HG03139 (cell line): ENCODE measurements at regions not wholly inside any gene's neighbourhood (a gene's known extent, or its start where the extent isn't known, plus 50 kb on each side); places are given as distances from the start of the nearest gene placed in this dataset.

Experiments
- ATAC-seq: cut with Tn5 transposase; IDR thresholded peaks from one replicate; pipeline ENCODE4 v1.9.1; 2021; ENCODE audit not compliant: unreplicated experiment

- no peak for ATAC-seq
Observed at GRCh38 chr5:92904021-92904420, 677.0 kb downstream of the NR2F1-AS1 start.

- no peak for ATAC-seq
Observed at GRCh38 chr5:92899611-92900010, 681.4 kb downstream of the NR2F1-AS1 start.

DNA sequence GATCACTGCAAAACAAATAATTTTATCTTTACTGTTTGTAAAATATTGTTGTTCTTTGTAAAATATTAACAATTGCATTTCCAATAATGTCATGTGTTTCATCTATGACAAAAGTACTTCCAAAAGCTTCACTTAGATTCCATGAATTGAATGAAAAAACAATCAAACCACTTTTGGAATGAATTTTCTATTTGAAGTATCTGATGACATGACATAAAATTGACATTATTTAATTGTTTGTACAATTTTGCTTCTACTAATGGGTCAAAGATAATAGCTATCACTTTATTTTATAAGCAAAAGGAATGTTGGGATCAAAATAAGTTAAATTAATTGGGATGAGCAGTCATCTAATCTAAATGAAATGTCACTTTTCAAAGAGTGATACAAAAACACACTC, 684.3 kb downstream of the NR2F1-AS1 start:
- no peak for ATAC-seq

- no peak for ATAC-seq
Observed at GRCh38 chr5:92890841-92891244, 690.2 kb downstream of the NR2F1-AS1 start.

DNA sequence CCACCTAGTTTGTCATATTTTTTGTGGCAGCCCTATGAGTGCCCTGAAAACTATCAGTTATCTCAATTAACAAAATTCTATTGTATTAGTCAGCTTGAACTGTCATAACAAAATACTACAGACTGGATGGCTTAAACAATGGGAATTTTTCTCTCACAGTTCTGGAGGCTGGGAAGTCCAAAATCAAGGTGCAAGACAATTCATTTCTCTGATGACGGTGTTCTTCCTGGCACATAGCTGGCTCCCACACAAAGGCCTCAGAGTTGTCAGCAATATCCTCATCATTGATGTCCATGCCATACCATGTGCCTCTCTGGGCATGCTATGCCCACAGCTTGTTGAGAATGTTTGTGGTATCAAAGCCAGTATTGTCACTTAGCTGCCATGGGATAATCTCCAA, 691.9 kb downstream of the NR2F1-AS1 start:
- no peak for ATAC-seq

- no peak for ATAC-seq
Observed at GRCh38 chr5:92887254-92887653, 693.8 kb downstream of the NR2F1-AS1 start.

- ATAC-seq = no peak
Observed at GRCh38 chr5:92886751-92887150, 694.3 kb downstream of the NR2F1-AS1 start.

DNA sequence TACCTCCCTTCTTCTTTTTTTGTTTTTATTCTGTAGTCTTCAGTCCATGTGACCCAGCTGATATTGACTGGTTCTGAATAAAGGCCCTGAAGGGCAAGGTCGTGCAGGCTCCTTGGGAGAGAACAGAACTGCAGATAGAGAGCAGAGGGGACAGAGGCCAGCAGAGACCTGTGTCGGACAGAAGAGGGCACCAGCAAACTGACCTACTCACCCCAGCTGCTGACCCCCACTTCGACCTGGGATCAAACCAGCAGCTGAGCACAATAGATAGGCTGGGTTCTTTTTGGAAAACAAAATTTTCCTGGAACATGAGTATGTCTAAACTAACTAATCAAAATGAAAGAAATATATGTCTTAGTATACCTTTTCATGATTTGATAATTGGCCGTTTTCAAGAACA, 695.1 kb downstream of the NR2F1-AS1 start:
- ATAC-seq = no peak

DNA sequence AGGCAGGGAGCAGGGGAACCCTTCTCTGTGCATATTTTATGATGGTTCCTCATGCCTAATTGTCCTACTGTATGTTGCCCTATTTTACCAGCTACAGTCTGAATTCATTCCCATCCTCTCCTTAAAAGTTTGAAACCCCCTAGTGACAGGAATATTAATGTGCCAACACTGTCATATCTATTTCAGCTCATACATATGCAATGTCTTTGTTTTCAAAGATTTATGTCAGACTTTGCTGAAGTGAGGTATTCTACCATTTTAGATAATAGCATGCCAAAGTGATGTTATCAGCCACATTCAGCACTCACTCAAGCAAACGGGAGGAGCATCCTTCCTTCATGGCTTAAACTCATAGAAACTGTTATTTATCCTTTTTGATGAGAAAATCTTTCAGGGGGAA, 696.5 kb downstream of the NR2F1-AS1 start:
- ATAC-seq = no peak

DNA sequence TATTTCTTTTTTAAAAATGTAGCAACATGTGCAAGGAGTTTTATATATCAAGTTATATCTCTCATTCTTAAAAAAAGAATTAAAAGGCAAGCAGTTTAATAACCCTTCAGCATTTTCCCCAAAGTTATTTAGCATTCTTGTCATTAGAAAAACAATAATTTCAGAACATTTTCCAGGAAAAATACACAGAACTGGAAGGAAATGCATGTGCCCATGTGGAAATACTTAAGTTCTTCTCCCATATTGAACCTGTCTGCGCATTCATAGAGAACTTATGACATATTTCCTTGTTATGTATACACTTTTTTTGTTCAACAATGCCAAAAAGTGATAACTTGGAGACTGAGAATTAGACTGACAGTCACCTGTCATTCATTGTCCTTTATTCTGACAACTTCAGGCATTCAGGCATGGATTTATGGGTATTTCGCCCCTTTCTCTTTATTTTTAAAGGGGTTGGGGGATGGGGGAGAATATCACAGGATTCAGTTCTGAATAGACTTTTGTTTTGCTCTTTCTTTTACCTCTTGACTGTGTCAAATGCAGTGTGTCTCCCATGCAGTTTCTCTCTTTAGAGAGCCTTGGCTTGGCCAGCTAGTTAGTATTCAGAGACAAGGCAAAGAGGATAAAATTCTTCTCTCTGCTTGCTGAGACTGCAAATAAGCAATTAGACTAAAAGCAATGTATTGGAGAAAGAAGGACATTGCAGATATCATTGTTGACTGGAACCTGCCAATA, 701.0 kb downstream of the NR2F1-AS1 start:
- ATAC-seq = no peak

GRCh38 chr5:92874790-92875189, 706.2 kb downstream of the NR2F1-AS1 start:
- no peak for ATAC-seq

DNA sequence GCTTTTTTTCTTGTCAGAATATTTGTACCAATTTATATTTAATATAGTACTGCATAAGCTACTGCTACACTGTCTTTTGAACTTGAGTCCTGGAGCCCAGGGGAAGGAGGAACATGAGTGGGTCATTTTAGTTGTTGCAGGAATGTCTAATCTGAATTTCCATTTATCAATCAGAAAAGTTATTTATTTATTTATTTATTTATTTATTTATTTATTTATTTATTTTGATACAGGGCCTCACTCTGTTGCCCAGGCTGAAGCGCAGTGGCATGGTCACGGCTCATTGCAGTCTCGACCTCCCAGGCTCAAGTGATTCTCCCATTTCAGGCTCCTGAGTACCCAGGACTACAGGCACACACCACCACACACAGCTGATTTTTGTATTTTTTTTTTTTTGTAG, 712.6 kb downstream of the NR2F1-AS1 start:
- ATAC-seq = no peak

DNA sequence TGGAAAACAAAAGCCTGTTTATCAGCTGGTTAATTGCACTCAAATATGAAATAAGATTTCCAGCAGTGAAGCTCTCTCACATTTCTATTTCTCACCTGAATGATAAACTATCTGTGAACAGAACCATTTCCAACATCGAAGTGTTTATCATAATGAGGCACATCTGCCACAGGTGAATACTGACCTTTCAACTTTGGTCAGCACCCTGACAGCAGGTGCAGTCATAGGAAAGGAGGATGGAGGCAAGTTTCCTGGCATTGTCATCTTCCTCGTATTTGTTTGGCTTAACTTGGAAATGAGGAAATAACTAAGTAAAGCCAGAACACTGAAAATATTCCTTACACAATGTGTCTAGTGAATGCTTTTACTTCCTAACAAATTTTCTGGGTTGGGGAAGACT, 716.4 kb downstream of the NR2F1-AS1 start:
- ATAC-seq = no peak

- no peak for ATAC-seq
Observed at GRCh38 chr5:92863666-92864065, 717.4 kb downstream of the NR2F1-AS1 start.

DNA sequence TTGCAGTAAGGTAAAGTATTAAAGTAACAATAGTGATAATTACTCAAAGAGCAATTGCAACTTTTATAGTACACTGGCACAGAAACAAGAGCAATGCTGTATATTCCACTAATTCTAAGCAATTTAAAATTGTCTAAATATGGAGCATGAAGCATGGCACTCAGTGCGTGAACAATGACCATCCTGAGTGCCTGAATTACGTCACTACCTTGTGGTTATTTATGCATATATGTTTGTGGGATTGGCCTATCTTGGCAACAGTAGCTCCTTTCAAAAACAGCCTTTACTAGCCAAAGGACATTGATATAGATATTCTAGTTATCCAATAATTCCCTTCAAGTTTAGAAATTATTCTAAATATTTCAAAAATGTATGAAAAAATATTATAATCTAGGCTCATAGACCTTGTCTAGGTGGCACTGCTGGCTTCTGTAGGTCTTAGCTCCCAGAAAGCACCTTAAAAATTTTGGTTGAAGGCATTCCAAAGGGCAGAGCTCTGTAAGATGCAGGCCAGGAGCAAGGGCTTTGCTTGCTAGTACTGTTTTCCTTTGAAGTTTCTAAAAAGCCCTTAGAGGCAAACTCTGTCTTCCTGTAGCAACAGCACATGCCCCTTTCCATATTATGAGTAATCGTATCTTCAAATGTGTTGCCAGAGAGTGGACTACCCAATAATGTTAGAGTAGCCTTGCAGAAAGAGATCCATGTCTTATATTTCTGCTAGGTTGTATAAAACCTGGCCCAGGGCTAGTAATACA, 719.3 kb downstream of the NR2F1-AS1 start:
- ATAC-seq = no peak

GRCh38 chr5:92860061-92860460, 721.0 kb downstream of the NR2F1-AS1 start:
- no peak for ATAC-seq

- ATAC-seq = no peak
Observed at GRCh38 chr5:92852219-92852618, 728.8 kb downstream of the NR2F1-AS1 start.

DNA sequence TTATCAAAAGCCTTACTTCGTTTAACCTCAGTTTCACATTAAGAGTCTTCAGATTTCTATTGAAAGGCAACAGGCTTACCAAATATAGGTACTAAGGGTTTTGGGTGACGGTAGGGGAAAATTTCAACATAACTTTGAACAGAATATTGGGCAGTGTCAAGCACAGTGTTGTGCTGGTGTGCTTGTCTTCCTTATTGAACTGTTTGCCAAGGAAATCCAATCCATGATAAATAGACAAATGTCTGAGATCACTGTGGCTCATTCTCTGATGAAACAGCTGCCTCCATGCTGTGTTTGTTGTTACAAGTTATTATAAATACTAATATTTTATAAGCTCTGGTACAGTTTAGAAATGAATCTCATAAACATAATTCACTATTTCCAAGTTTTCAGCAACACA, 730.1 kb downstream of the NR2F1-AS1 start:
- no peak for ATAC-seq

- ATAC-seq = no peak
Observed at GRCh38 chr5:92849756-92850155, 731.3 kb downstream of the NR2F1-AS1 start.

DNA sequence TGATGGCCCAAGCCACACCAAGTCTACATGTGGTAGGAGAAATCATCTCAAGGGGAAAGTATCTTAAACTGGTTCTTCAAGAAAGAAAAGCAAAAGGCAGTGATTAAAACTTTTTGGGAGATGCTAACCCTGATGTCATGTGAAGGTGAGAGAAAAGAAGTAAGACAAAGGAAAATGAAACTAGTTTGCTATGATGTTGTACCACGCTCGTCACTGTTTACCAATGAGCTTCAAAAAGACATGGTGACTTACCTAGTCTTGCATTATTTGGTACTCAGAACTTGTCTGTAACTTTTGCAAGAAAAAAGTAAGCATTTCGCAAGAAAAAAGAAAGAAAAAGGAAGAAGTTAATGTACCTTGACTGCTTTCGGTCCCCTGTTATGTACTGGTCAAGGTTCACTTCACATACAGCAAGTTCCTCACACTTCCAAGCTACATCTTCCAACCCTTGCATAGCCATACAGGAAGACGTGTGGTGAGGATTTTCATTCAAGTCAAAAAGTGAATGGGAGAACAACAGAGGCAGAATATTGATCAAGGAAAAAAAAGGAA, 739.3 kb downstream of the NR2F1-AS1 start:
- ATAC-seq = no peak

GRCh38 chr5:92838253-92838652, 742.8 kb downstream of the NR2F1-AS1 start:
- no peak for ATAC-seq
